Immature natural killer cell (primary cell): ENCODE measurements at regions not wholly inside any gene's neighbourhood (a gene's known extent, or its start where the extent isn't known, plus 50 kb on each side); places are given as distances from the start of the nearest gene placed in this dataset.

Source experiments
- DNase-seq, 3 donors: peaks; one replicate each; pipeline ENCODE4 v3.0.0; 2022; ENCODE audit warnings: mixed read lengths in 1 of 3
- H3K27ac Mint-ChIP-seq, 6 donors: one replicate each; pipeline ENCODE4 v1.8.0; 2020; ENCODE audit warnings: mixed read lengths in 6 of 6, mild to moderate bottlenecking in 5 of 6, inconsistent platforms in 4 of 6, moderate library complexity in 3 of 6
- H3K27me3 Mint-ChIP-seq, 3 donors: one replicate each; pipeline ENCODE4 v1.8.0; 2020 to 2021; ENCODE audit warnings: low read depth in 3 of 3, mild to moderate bottlenecking in 3 of 3, mixed read lengths in 3 of 3, moderate library complexity in 3 of 3, inconsistent platforms in 1 of 3
- H3K36me3 Mint-ChIP-seq, 3 donors: one replicate each; pipeline ENCODE4 v1.8.0; 2020; ENCODE audit warnings: mixed read lengths in 3 of 3, inconsistent platforms in 2 of 3, mild to moderate bottlenecking in 2 of 3
- H3K4me1 Mint-ChIP-seq, 2 donors: one replicate each; pipeline ENCODE4 v1.8.0; 2020; ENCODE audit warnings: inconsistent platforms in 2 of 2, mild to moderate bottlenecking in 2 of 2, mixed read lengths in 2 of 2, moderate library complexity in 1 of 2
- H3K4me3 Mint-ChIP-seq, 5 donors: one replicate each; pipeline ENCODE4 v1.8.0; 2020; ENCODE audit warnings: mild to moderate bottlenecking in 5 of 5, mixed read lengths in 5 of 5, inconsistent platforms in 3 of 5, moderate library complexity in 3 of 5
- H3K9me3 Mint-ChIP-seq, 6 donors: one replicate each; pipeline ENCODE4 v1.8.0; 2020; ENCODE audit warnings: mild to moderate bottlenecking in 6 of 6, mixed read lengths in 6 of 6, inconsistent platforms in 4 of 6, moderate library complexity in 3 of 6

DNA sequence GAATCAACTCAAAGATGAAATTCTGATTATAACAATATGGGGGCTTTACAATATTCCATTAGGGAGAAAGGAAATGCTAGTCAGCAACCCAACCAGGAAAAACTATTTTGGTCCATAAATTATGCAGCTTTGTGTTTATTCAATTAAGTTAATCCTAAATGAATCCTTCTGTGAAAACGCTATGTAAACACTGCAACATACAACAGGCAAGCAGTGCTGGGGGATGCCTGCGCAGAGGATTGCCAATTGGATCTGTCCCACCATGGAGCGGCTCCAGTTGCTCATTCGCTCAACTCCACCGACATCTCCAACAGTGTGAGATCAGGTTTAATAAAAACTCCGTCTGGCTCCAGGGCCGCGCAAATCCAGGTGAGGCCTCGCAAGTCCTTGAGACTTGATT is 290.5 kb upstream of the VEPH1 start:
- H3K27me3 Mint-ChIP-seq = no peaks in the 10 kb centered on the region
- peaks cover 2 to 19% (median 5%) of the 10 kb centered on the region in 6 donors for H3K9me3 Mint-ChIP-seq
- H3K4me1 Mint-ChIP-seq = no peaks in the 10 kb centered on the region
- H3K27ac Mint-ChIP-seq = no peak overlapping the region
- no peak for DNase-seq
- H3K36me3 Mint-ChIP-seq = no peaks in the 10 kb centered on the region
- H3K4me3 Mint-ChIP-seq = no peak overlapping the region

DNA sequence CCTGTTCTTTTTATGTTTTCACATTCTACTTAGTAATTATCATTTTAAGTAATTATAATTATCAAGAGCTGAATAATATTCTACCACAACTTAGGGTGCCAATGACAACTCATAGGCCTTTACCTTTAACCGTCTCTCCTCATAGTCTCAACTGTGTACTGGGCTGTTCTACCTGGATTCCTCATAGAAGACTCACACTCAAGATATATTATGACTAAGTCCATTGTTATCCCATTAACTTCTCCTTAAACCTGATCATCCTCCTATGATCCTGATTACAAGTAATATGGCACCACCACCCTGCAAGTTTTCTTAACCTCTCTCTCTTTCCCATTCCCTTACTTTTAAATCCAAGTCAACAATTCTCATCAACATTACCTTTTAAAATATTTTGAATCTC is 285.9 kb upstream of the VEPH1 start:
- H3K4me3 Mint-ChIP-seq = no peak overlapping the region
- H3K27me3 Mint-ChIP-seq = no peaks in the 10 kb centered on the region
- H3K36me3 Mint-ChIP-seq = no peaks in the 10 kb centered on the region
- DNase-seq = no peak
- H3K27ac Mint-ChIP-seq = no peak overlapping the region
- H3K4me1 Mint-ChIP-seq = no peaks in the 10 kb centered on the region
- peaks cover 0 to 28% (median 5%) of the 10 kb centered on the region in 6 donors for H3K9me3 Mint-ChIP-seq

DNA sequence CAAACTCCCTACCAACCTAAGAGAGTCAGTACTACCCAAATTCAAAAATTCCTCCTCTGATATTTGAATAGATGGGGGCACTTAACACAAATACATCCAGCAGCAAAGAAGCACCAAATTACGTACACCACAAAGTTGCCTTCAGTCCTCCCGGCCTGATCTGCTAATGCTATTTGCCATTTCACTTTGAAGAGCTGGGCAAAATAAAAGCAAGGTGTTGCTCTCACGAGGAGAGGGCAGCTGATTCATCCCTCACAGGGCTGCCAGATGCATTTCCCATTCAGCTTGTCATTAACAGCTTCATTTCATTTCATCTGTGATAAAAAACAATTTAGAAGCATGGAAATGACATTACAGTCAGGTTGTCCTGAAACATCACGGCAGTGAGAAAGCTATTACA is 283.4 kb upstream of the VEPH1 start:
- Mint-ChIP-seq H3K9me3 (peaks cover 0 to 28% (median 6%) of the 10 kb centered on the region in 6 donors), H3K36me3 (no peaks in the 10 kb centered on the region), H3K4me1 (no peaks in the 10 kb centered on the region), H3K27me3 (peaks cover 0 to 2% (median 2%) of the 10 kb centered on the region in 3 donors), H3K4me3 (no peak overlapping the region), H3K27ac (no peak overlapping the region)
- no peak for DNase-seq

DNA sequence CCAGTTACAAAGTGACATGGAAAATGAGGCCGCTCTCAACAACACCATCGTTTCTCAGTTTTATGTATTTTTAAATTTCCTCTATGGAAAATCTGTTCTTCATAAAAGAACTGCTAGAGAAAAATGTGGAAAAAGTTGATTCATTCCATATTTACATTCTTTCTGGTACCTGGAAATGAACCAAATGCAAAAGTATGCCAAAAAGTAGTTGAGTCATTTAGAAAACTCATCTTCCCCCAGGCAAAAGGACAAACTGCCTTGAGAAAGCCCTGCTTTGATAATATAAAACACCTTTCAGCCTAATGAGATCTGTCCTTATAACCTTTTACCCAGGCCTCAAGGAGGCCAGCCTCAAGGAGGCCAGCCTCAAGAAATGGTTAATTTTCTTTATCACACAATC is 283.0 kb upstream of the VEPH1 start:
- Mint-ChIP-seq H3K4me3 (no peak overlapping the region), H3K9me3 (peaks cover 0 to 28% (median 6%) of the 10 kb centered on the region in 6 donors), H3K27ac (no peak overlapping the region), H3K36me3 (no peaks in the 10 kb centered on the region), H3K4me1 (no peaks in the 10 kb centered on the region), H3K27me3 (peaks cover 0 to 2% (median 2%) of the 10 kb centered on the region in 3 donors)
- DNase-seq = no peak

DNA sequence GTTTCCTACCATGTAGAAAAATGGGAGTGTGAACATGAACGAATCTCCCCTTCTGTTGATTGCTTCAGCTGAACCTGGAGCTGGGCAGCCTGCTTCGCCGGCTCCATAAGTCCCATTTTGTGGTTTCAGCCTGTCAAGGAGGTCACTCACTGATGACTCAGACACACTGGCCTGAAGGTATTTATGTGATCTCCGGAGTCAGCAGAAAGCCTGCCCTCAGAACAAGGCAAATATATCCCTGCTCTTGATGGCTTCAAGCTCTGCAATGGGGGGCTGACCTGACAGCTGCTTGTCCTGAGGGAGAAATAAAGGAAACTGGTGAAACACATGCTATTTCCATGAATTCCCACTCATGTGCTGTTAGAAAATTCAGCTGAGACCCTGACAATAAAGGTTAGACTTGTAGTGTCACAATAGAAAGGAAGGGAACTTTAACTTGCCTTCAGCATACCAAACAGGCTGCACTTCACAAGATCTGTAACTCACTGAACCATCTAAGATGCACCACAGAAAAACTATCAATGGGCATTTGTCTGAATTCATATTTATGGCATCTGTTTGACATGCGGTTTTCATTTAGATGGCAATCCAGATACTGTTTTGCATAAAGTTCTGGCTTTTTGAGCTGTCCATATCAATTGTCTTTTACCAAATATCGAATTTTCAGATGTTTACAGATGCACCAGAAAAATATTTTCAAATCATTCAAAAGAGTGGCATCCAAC is 282.0 kb upstream of the VEPH1 start:
- Mint-ChIP-seq H3K36me3 (no peaks in the 10 kb centered on the region), H3K4me1 (no peaks in the 10 kb centered on the region), H3K27me3 (peaks cover 0 to 2% (median 2%) of the 10 kb centered on the region in 3 donors), H3K9me3 (peaks cover 0 to 28% (median 6%) of the 10 kb centered on the region in 6 donors), H3K4me3 (no peak overlapping the region), H3K27ac (no peak overlapping the region)
- DNase-seq = no peak

DNA sequence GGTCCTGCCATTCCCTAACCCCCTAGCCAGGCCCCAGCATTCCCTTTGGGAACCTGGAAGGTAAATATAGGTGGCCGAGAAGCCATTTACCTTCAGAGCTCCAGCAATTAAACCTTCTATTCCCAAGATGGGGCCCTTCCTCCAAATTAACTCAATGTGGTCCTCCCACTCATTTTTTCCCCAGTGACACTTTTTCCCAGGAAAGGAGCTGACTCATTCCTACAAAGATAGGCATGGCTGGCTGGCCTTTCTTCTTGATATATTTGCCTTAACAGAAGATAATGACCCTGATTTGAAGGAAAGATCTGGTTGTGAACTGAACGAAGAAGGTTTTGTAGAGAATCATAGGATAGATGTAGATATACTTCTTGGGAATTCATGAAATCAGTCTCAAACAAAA is 279.0 kb upstream of the VEPH1 start:
- peaks cover 0 to 6% (median 2%) of the 10 kb centered on the region in 3 donors for H3K27me3 Mint-ChIP-seq
- DNase-seq = no peak
- H3K9me3 Mint-ChIP-seq = peaks cover 0 to 6% (median 3%) of the 10 kb centered on the region in 6 donors
- H3K27ac Mint-ChIP-seq = no peak overlapping the region
- H3K4me3 Mint-ChIP-seq = no peak overlapping the region
- H3K36me3 Mint-ChIP-seq = no peaks in the 10 kb centered on the region
- no peaks in the 10 kb centered on the region for H3K4me1 Mint-ChIP-seq

DNA sequence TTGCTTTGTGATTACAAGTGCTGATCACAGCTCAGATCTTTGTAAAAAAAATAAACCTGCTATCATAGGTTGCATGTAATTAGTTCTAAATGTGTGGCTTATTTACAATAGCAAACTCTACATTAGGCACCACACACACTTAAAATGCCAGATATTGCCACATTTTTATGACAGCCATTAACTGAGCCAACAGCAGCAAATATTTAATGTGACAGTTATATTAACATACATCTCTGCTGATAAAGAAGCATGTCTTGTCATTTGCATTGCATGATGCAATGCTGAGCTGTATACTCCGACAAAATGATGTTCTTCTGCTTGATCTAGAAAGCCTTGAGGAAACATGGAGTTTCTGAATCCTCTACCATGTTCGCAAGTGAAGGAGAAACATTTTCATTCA is 273.6 kb upstream of the VEPH1 start:
- Mint-ChIP-seq H3K4me1 (no peaks in the 10 kb centered on the region), H3K4me3 (no peak overlapping the region), H3K27me3 (peaks cover 0 to 4% (median 1%) of the 10 kb centered on the region in 3 donors), H3K36me3 (no peaks in the 10 kb centered on the region), H3K9me3 (peaks cover 0 to 8% (median 0%) of the 10 kb centered on the region in 6 donors), H3K27ac (no peak overlapping the region)
- DNase-seq = no peak

DNA sequence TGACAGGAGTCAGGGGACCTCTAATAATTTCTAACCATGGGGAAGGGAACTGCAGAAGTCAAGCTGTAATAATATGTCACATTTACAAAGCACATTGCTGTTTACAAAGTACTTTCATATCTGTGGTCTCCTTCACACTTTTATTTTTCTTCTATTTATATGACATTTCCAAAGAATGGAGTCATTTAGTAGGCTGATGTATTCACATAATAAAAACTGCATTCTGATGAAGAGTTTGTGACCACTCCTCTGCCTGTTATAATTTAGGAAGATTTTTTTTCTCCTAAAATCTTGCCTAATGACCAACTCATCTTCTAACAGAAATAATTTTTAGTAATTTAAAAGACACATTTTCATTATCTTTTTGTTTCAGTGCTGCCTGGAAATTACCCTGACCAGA is 272.2 kb upstream of the VEPH1 start:
- H3K27me3 Mint-ChIP-seq = peaks cover 0 to 4% (median 1%) of the 10 kb centered on the region in 3 donors
- DNase-seq = no peak
- no peak overlapping the region for H3K4me3 Mint-ChIP-seq
- no peaks in the 10 kb centered on the region for H3K36me3 Mint-ChIP-seq
- H3K9me3 Mint-ChIP-seq = peaks cover 0 to 8% (median 0%) of the 10 kb centered on the region in 6 donors
- no peaks in the 10 kb centered on the region for H3K4me1 Mint-ChIP-seq
- H3K27ac Mint-ChIP-seq = no peak overlapping the region

DNA sequence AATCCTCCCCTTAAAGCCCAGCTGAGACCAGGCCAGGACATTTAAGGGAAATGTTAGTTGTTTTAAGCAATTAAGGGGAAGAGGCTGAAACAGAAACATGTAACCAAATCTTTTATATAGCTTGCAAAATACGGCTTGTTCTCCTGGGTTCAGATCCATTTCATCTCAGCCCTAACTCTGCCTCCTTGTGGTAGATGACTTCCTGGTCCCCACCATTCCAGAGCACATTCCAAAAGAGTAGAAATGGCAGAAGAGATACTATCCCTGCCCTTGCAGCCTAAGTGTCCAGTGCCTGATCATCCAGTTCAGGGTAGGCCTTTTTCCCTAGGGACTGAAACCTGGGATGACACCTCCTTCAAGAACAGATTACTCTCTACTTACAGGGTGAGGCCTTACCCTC is 266.2 kb upstream of the VEPH1 start:
- Mint-ChIP-seq H3K4me1 (no peaks in the 10 kb centered on the region), H3K27ac (no peak overlapping the region), H3K9me3 (peaks cover 0 to 13% (median 2%) of the 10 kb centered on the region in 6 donors), H3K36me3 (no peaks in the 10 kb centered on the region), H3K27me3 (no peaks in the 10 kb centered on the region), H3K4me3 (no peak overlapping the region)
- no peak for DNase-seq

DNA sequence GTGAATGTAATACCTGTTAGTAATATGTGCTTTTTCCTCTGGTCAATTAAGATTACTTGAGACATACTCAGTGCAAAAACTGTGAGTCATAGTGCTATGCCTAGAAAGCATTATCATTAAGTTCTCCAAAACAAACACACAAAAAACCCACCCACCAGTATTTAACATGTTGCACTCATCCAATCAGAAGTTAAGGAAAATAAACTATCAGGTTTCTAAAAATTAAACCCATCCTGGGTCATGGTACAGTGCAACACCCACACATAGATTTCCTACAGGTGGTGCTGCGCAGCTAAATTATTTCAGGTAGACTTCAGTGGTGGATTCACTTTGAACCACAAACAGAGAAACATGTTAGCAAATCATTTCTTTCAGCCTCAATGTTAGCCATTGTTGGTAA is 264.4 kb upstream of the VEPH1 start:
- Mint-ChIP-seq H3K4me3 (no peak overlapping the region), H3K36me3 (no peaks in the 10 kb centered on the region), H3K27ac (no peak overlapping the region), H3K27me3 (peaks cover 0 to 3% (median 0%) of the 10 kb centered on the region in 3 donors), H3K4me1 (no peaks in the 10 kb centered on the region), H3K9me3 (peaks cover 0 to 15% (median 2%) of the 10 kb centered on the region in 6 donors)
- no peak for DNase-seq

DNA sequence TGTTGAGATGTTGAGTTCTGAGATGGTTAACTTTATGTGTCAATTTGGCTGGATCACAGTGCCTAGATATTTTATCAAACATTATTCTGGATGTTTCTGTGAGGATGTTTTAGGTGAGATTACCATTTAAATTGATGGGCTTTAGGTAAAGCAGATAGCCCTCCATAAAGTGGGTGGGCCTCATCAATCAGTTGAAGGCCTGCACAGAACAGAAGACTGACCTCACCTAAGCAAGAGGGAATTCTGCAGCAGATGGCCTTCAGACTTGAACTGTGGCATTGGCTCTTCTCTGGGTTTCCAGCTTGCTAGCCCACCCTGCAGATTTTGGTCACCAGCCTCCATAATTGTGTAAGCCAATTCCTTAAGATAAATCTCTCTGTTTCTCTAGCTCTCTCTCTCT is 260.4 kb upstream of the VEPH1 start:
- DNase-seq = no peak
- Mint-ChIP-seq H3K27me3 (peaks cover 0 to 3% (median 1%) of the 10 kb centered on the region in 3 donors), H3K36me3 (no peaks in the 10 kb centered on the region), H3K9me3 (peaks cover 0 to 13% (median 2%) of the 10 kb centered on the region in 6 donors), H3K4me1 (no peaks in the 10 kb centered on the region), H3K27ac (no peak overlapping the region), H3K4me3 (no peak overlapping the region)

DNA sequence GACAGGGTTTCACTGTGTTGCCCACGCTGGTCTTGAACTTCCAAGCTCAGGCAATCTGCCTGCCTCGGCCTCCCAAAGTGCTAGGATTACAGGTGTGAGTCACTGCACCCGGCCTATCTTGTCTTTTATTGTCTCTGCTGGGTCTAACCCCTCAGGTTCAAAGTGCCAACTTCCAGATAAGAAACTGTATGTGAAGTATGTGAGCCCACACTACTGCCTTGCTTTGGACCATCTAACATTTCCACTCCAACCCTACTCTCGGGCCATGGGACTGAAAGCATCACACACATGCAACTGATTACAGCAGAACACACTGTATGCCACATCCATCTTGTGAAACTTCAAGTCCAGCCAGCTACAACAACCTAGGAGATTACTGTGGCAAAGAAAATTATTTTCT is 256.1 kb upstream of the VEPH1 start:
- H3K4me3 Mint-ChIP-seq = no peak overlapping the region
- no peaks in the 10 kb centered on the region for H3K36me3 Mint-ChIP-seq
- DNase-seq = no peak
- H3K9me3 Mint-ChIP-seq = peaks cover 0 to 9% (median 4%) of the 10 kb centered on the region in 6 donors
- no peak overlapping the region for H3K27ac Mint-ChIP-seq
- H3K4me1 Mint-ChIP-seq = no peaks in the 10 kb centered on the region
- H3K27me3 Mint-ChIP-seq = peaks cover 0 to 3% (median 1%) of the 10 kb centered on the region in 3 donors

DNA sequence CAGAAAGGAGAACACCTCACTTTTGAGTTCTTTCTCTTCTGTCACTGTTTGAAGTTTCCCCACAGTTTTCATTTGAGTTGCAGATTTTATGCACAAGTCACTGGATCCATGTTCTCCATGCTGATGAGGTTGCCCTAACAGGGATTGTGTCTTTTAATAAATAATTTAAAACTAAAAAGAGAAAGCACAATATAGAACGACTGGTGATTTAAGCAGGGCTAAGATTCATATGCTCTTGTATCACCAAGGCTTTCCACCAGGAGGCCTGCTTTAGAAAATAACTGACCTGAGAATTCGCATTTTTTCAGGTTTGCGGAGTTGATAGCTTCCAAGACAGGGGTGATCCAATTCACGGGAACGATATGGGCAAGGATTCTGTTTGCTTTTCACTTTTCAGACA is 252.0 kb upstream of the VEPH1 start:
- no peaks in the 10 kb centered on the region for H3K4me1 Mint-ChIP-seq
- H3K27me3 Mint-ChIP-seq = peaks cover 0 to 1% (median 0%) of the 10 kb centered on the region in 3 donors
- H3K36me3 Mint-ChIP-seq = no peaks in the 10 kb centered on the region
- peaks cover 0 to 5% (median 1%) of the 10 kb centered on the region in 6 donors for H3K9me3 Mint-ChIP-seq
- DNase-seq = no peak
- H3K4me3 Mint-ChIP-seq = no peak overlapping the region
- H3K27ac Mint-ChIP-seq = no peak overlapping the region

DNA sequence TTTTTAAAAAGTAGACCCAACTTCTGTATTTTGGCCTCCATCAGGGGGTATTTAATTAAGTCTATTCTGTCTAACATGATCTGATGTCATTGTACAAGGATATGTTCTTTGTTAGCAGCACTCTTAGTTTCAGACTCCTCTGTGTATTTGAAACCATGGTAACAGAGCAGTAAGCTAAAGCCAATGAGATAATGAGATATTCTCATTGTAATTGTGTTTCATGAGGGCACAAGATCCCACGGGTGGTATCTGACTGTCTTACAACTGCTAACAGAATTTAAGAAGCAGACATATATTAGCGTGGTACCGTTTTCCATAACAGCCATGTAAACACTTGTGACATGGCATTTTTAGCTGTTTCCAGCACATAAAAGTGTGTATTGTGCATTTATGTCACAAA is 251.2 kb upstream of the VEPH1 start:
- H3K27me3 Mint-ChIP-seq = peaks cover 0 to 1% (median 0%) of the 10 kb centered on the region in 3 donors
- H3K27ac Mint-ChIP-seq = no peak overlapping the region
- H3K4me1 Mint-ChIP-seq = no peaks in the 10 kb centered on the region
- H3K4me3 Mint-ChIP-seq = no peak overlapping the region
- DNase-seq = no peak
- peaks cover 0 to 5% (median 1%) of the 10 kb centered on the region in 6 donors for H3K9me3 Mint-ChIP-seq
- no peaks in the 10 kb centered on the region for H3K36me3 Mint-ChIP-seq

DNA sequence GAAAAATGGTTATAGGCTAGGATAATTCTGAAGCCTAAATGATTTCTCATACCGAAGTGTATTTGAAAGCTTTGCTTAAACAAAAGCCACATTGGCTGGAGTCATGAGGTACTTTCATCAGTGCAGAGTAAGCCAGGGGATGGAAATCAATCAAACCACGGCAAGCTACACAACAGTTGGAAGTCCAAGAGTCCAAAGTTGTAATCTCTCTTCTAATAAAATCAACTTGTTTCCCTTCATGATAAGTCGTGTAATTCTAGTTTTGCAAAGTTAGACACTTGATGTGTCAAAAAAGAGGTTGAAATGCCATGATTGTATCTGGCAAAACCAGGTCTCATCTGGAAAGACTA is 250.5 kb upstream of the VEPH1 start:
- no peaks in the 10 kb centered on the region for H3K4me1 Mint-ChIP-seq
- no peaks in the 10 kb centered on the region for H3K36me3 Mint-ChIP-seq
- H3K27ac Mint-ChIP-seq = no peak overlapping the region
- peaks cover 0 to 2% (median under 1%) of the 10 kb centered on the region in 3 donors for H3K27me3 Mint-ChIP-seq
- DNase-seq = no peak
- peaks cover 0 to 5% (median 1%) of the 10 kb centered on the region in 6 donors for H3K9me3 Mint-ChIP-seq
- no peak overlapping the region for H3K4me3 Mint-ChIP-seq
